ENCODE measurements at regions not wholly inside any gene's neighbourhood (a gene's known extent, or its start where the extent isn't known, plus 50 kb on each side); places are given as distances from the start of the nearest gene placed in this dataset.

- Mint-ChIP-seq H3K4me1 (no peaks in the 10 kb centered on the region), H3K27me3 (peaks cover 59% of the 10 kb centered on the region), H3K27ac (no peak overlapping the region), H3K36me3 (ENCODE audit: low read depth) (peaks cover 2% of the 10 kb centered on the region), H3K4me3 (no peak overlapping the region)
- H3K9me3 ChIP-seq (ENCODE audit: control insufficient read depth, low read length, poor library complexity, severe bottlenecking) = no peaks in the 10 kb centered on the region
- DNase-seq = no peak
- no peak for ATAC-seq
These were observed 50.2 kb upstream of the BCL11A start for GRCh38 chr2:60603533-60604190.

GRCh38 chr2:60604486-60605064 lies 51.1 kb upstream of the BCL11A start:
- peaks cover 2% of the 10 kb centered on the region for H3K36me3 Mint-ChIP-seq (ENCODE audit: low read depth)

GRCh38 chr2:60605866-60606265 lies 52.4 kb upstream of the BCL11A start:
- H3K27ac Mint-ChIP-seq = no peak overlapping the region

More at GRCh38 chr2:60604486-60605064, 51.1 kb upstream of the BCL11A start:
- Mint-ChIP-seq H3K4me3 (no peak overlapping the region), H3K27me3 (peaks cover 56% of the 10 kb centered on the region), H3K4me1 (no peaks in the 10 kb centered on the region), H3K27ac (no peak overlapping the region)
- H3K9me3 ChIP-seq (ENCODE audit: control insufficient read depth, low read length, poor library complexity, severe bottlenecking) = no peaks in the 10 kb centered on the region
- no peak for DNase-seq
- no peak for ATAC-seq

GRCh38 chr2:60608679-60609078 lies 55.2 kb upstream of the BCL11A start:
- H3K36me3 Mint-ChIP-seq (ENCODE audit: low read depth) = peaks cover 2% of the 10 kb centered on the region
- no peak for DNase-seq
- ATAC-seq = no peak
- H3K27me3 Mint-ChIP-seq = peaks cover 40% of the 10 kb centered on the region
- H3K4me1 Mint-ChIP-seq = no peaks in the 10 kb centered on the region
- no peaks in the 10 kb centered on the region for H3K9me3 ChIP-seq (ENCODE audit: control insufficient read depth, low read length, poor library complexity, severe bottlenecking)
- H3K4me3 Mint-ChIP-seq = no peak overlapping the region
- no peak overlapping the region for H3K27ac Mint-ChIP-seq

More at GRCh38 chr2:60605866-60606265, 52.4 kb upstream of the BCL11A start:
- no peaks in the 10 kb centered on the region for H3K4me1 Mint-ChIP-seq
- no peaks in the 10 kb centered on the region for H3K9me3 ChIP-seq (ENCODE audit: control insufficient read depth, low read length, poor library complexity, severe bottlenecking)
- H3K4me3 Mint-ChIP-seq = no peak overlapping the region
- peaks cover 2% of the 10 kb centered on the region for H3K36me3 Mint-ChIP-seq (ENCODE audit: low read depth)
- DNase-seq (no peak), ATAC-seq (no peak)
- H3K27me3 Mint-ChIP-seq = peaks cover 48% of the 10 kb centered on the region

GRCh38 chr2:60612033-60612432 lies 58.6 kb upstream of the BCL11A start:
- DNase-seq (no peak), ATAC-seq (no peak)
- peaks cover 2% of the 10 kb centered on the region for H3K36me3 Mint-ChIP-seq (ENCODE audit: low read depth)
- no peak overlapping the region for H3K4me3 Mint-ChIP-seq
- H3K9me3 ChIP-seq (ENCODE audit: control insufficient read depth, low read length, poor library complexity, severe bottlenecking) = no peaks in the 10 kb centered on the region
- H3K27ac Mint-ChIP-seq = no peak overlapping the region
- H3K4me1 Mint-ChIP-seq = no peaks in the 10 kb centered on the region
- H3K27me3 Mint-ChIP-seq = peaks cover 20% of the 10 kb centered on the region

- no peaks in the 10 kb centered on the region for H3K4me1 Mint-ChIP-seq
These were observed 60.9 kb upstream of the BCL11A start for GRCh38 chr2:60614319-60614718.

GRCh38 chr2:60621688-60622429 lies 68.4 kb upstream of the BCL11A start:
- no peak for ATAC-seq
- Mint-ChIP-seq H3K27me3 (peaks cover 55% of the 10 kb centered on the region), H3K4me1 (peaks cover 2% of the 10 kb centered on the region), H3K36me3 (ENCODE audit: low read depth) (no peaks in the 10 kb centered on the region), H3K4me3 (no peak overlapping the region), H3K27ac (no peak overlapping the region)
- DNase-seq = no peak
- no peaks in the 10 kb centered on the region for H3K9me3 ChIP-seq (ENCODE audit: control insufficient read depth, low read length, poor library complexity, severe bottlenecking)

More at GRCh38 chr2:60614319-60614718, 60.9 kb upstream of the BCL11A start:
- Mint-ChIP-seq H3K4me3 (no peak overlapping the region), H3K27ac (no peak overlapping the region), H3K27me3 (peaks cover 16% of the 10 kb centered on the region), H3K36me3 (ENCODE audit: low read depth) (peaks cover 2% of the 10 kb centered on the region)
- DNase-seq (no peak), ATAC-seq (no peak)
- no peaks in the 10 kb centered on the region for H3K9me3 ChIP-seq (ENCODE audit: control insufficient read depth, low read length, poor library complexity, severe bottlenecking)

GRCh38 chr2:60623040-60623439 lies 69.6 kb upstream of the BCL11A start:
- H3K9me3 ChIP-seq (ENCODE audit: control insufficient read depth, low read length, poor library complexity, severe bottlenecking) = no peaks in the 10 kb centered on the region
- peaks cover 67% of the 10 kb centered on the region for H3K27me3 Mint-ChIP-seq
- no peak for DNase-seq
- no peak overlapping the region for H3K27ac Mint-ChIP-seq
- no peak for ATAC-seq
- H3K36me3 Mint-ChIP-seq (ENCODE audit: low read depth) = no peaks in the 10 kb centered on the region
- peaks cover 2% of the 10 kb centered on the region for H3K4me1 Mint-ChIP-seq
- no peak overlapping the region for H3K4me3 Mint-ChIP-seq

GRCh38 chr2:60627412-60627811 lies 74.0 kb upstream of the BCL11A start:
- no peak overlapping the region for H3K4me3 Mint-ChIP-seq
- H3K27ac Mint-ChIP-seq = no peak overlapping the region
- DNase-seq = no peak
- no peaks in the 10 kb centered on the region for H3K36me3 Mint-ChIP-seq (ENCODE audit: low read depth)
- ATAC-seq = no peak
- no peaks in the 10 kb centered on the region for H3K9me3 ChIP-seq (ENCODE audit: control insufficient read depth, low read length, poor library complexity, severe bottlenecking)
- H3K27me3 Mint-ChIP-seq = peaks cover 79% of the 10 kb centered on the region
- peaks cover 4% of the 10 kb centered on the region for H3K4me1 Mint-ChIP-seq

GRCh38 chr2:60628026-60628425 lies 74.6 kb upstream of the BCL11A start:
- H3K27ac Mint-ChIP-seq = no peak overlapping the region
- H3K27me3 Mint-ChIP-seq = peaks cover 79% of the 10 kb centered on the region

GRCh38 chr2:60628615-60629304 lies 75.3 kb upstream of the BCL11A start:
- Mint-ChIP-seq H3K27me3 (peaks cover 79% of the 10 kb centered on the region), H3K36me3 (ENCODE audit: low read depth) (no peaks in the 10 kb centered on the region), H3K4me3 (no peak overlapping the region), H3K4me1 (peaks cover 2% of the 10 kb centered on the region), H3K27ac (no peak overlapping the region)
- ATAC-seq (no peak), DNase-seq (no peak)
- H3K9me3 ChIP-seq (ENCODE audit: control insufficient read depth, low read length, poor library complexity, severe bottlenecking) = no peaks in the 10 kb centered on the region

More at GRCh38 chr2:60628026-60628425, 74.6 kb upstream of the BCL11A start:
- no peaks in the 10 kb centered on the region for H3K36me3 Mint-ChIP-seq (ENCODE audit: low read depth)
- H3K4me3 Mint-ChIP-seq = no peak overlapping the region
- no peaks in the 10 kb centered on the region for H3K9me3 ChIP-seq (ENCODE audit: control insufficient read depth, low read length, poor library complexity, severe bottlenecking)
- DNase-seq (no peak), ATAC-seq (no peak)
- H3K4me1 Mint-ChIP-seq = peaks cover 4% of the 10 kb centered on the region

- Mint-ChIP-seq H3K36me3 (ENCODE audit: low read depth) (no peaks in the 10 kb centered on the region), H3K27ac (no peak overlapping the region), H3K4me3 (no peak overlapping the region), H3K27me3 (peaks cover 77% of the 10 kb centered on the region), H3K4me1 (peaks cover 2% of the 10 kb centered on the region)
- no peaks in the 10 kb centered on the region for H3K9me3 ChIP-seq (ENCODE audit: control insufficient read depth, low read length, poor library complexity, severe bottlenecking)
- ATAC-seq (no peak), DNase-seq (no peak)
These were observed 75.8 kb upstream of the BCL11A start for GRCh38 chr2:60629305-60629662.

- H3K4me1 Mint-ChIP-seq = peaks cover 4% of the 10 kb centered on the region
- ATAC-seq (no peak), DNase-seq (no peak)
- no peaks in the 10 kb centered on the region for H3K9me3 ChIP-seq (ENCODE audit: control insufficient read depth, low read length, poor library complexity, severe bottlenecking)
- H3K27me3 Mint-ChIP-seq = peaks cover 74% of the 10 kb centered on the region
- no peak overlapping the region for H3K4me3 Mint-ChIP-seq
- no peaks in the 10 kb centered on the region for H3K36me3 Mint-ChIP-seq (ENCODE audit: low read depth)
- no peak overlapping the region for H3K27ac Mint-ChIP-seq
These were observed 76.4 kb upstream of the BCL11A start for GRCh38 chr2:60629801-60630385.
